ENCODE measurements at regions not wholly inside any gene's neighbourhood (a gene's known extent, or its start where the extent isn't known, plus 50 kb on each side); places are given as distances from the start of the nearest gene placed in this dataset.

DNA sequence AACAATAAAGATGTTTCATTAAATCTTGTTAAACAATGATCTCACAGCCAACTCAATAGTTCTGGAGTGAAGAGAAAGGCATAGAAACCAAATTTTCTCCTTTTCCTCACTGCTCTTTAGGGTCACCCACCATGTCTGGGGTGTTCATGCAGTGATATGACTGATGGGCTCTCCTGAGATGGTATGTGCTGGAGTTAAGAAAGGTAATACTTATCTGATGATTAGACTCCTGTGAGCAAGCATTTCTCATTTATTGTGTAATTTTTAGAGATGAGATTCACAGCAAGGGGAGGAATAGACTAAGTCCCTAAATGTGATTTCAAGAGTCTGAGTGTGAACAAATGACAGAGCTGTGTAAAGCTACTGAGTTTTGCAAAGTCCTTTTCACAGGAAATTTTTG, 1361.3 kb upstream of the CELF2 start:
- DNase-seq (ENCODE audit: low read depth in 2 of 3, low spot score in 1 of 3), result no peak

- no peak for DNase-seq (ENCODE audit: low read depth in 2 of 3, low spot score in 1 of 3)
Observed at GRCh38 chr10:9656996-9657395, 1360.7 kb upstream of the CELF2 start.

- no peak for DNase-seq (ENCODE audit: low read depth in 2 of 3, low spot score in 1 of 3)
Observed at GRCh38 chr10:9657530-9657929, 1360.1 kb upstream of the CELF2 start.

GRCh38 chr10:9668411-9668810, 1349.3 kb upstream of the CELF2 start:
- no peak for DNase-seq (ENCODE audit: low read depth in 2 of 3, low spot score in 1 of 3)

- no peak for DNase-seq (ENCODE audit: low read depth in 2 of 3, low spot score in 1 of 3)
Observed at GRCh38 chr10:9670911-9671310, 1346.8 kb upstream of the CELF2 start.

- DNase-seq (ENCODE audit: low read depth in 2 of 3, low spot score in 1 of 3), result no peak
Observed at GRCh38 chr10:9681655-9682054, 1336.0 kb upstream of the CELF2 start.

GRCh38 chr10:9682802-9683201, 1334.9 kb upstream of the CELF2 start:
- no peak for DNase-seq (ENCODE audit: low read depth in 2 of 3, low spot score in 1 of 3)

DNA sequence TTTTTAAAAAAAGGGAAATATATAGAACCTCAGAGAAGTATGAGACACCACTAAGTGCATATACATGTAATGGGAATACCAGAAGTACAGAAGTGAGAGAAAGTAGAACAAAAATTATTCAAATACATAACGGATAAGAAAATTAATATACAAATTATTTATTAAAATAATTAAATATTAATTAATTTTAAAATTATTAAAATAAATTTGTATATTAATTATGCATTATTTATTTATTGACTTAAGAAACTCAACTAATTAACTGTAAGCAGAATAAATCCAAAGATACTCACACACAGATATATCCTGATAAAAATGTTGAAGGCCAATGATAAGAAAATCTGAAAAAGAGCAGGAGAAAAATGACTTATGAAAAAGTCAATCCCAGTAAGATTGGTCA, 1333.5 kb upstream of the CELF2 start:
- DNase-seq (ENCODE audit: low read depth in 2 of 3, low spot score in 1 of 3), result no peak

GRCh38 chr10:9685596-9685995, 1332.1 kb upstream of the CELF2 start:
- no peak for DNase-seq (ENCODE audit: low read depth in 2 of 3, low spot score in 1 of 3)

- no peak for DNase-seq (ENCODE audit: low read depth in 2 of 3, low spot score in 1 of 3)
Observed at GRCh38 chr10:9688711-9689110, 1329.0 kb upstream of the CELF2 start.

DNA sequence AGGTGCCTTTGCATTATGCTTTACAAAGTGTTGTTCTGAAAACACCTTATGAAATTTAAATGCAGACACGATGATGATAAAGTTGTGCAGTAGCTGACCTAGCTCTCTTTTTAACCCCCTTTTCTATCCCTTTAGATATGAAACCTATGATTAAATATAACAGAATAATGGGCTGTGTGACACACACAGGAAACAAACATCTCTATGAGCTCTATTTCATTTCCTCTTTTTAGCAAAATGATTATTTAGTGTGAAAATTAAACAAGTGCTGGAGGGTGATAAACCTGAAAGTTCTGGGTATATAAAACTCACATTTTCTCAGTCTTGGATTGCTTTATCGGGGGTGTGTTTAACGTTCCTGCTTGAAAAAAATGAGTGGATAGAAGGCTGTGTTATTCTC, 1310.5 kb upstream of the CELF2 start:
- no peak for DNase-seq (ENCODE audit: low read depth in 2 of 3, low spot score in 1 of 3)

GRCh38 chr10:9709849-9710248, 1307.8 kb upstream of the CELF2 start:
- DNase-seq (ENCODE audit: low read depth in 2 of 3, low spot score in 1 of 3), result no peak

DNA sequence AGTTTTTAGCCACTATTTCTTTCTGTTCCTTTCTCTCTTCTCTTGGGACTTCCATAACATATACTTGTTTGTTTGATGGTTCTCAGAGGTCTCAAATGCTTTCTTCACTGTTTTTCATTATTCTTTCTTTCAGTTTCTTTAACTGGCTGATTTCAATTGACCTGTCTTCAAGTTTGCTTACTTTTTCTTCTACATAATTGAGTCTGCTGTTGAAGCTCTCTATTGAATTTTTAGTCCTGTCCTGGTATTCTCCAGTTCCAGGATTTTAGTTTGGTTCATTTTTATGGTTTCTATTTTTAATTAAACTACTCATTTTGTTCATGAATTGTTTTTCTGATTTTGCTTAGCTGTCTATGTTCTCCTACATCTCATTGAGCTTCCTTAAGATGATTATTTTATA, 1305.3 kb upstream of the CELF2 start:
- no peak for DNase-seq (ENCODE audit: low read depth in 2 of 3, low spot score in 1 of 3)

GRCh38 chr10:9719246-9719645, 1298.4 kb upstream of the CELF2 start:
- no peak for DNase-seq (ENCODE audit: low read depth in 2 of 3, low spot score in 1 of 3)

- DNase-seq (ENCODE audit: low read depth in 2 of 3, low spot score in 1 of 3), result no peak
Observed at GRCh38 chr10:9733766-9734165, 1283.9 kb upstream of the CELF2 start.

- no peak for DNase-seq (ENCODE audit: low read depth in 2 of 3, low spot score in 1 of 3)
Observed at GRCh38 chr10:9734218-9734617, 1283.5 kb upstream of the CELF2 start.

GRCh38 chr10:9735731-9736130, 1281.9 kb upstream of the CELF2 start:
- no peak for DNase-seq (ENCODE audit: low read depth in 2 of 3, low spot score in 1 of 3)

DNA sequence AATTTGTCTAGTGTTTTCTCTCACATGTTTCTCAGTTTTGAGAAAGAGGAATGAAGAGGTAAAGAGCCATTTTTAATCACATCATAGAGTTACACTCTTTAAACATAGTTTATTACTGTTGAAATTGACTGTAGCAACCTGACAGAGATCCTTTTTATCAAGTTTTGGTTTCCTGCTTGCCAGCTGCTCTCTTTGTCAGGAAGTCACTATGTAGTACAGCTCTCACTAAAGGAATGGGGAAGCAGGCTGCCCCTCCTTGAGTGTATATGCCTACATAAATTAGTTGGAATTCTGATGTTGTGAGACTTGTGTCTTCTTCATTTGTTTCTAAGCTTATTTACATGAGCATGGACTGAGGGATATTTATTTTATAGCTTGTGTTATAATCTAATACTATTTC, 1274.0 kb upstream of the CELF2 start:
- no peak for DNase-seq (ENCODE audit: low read depth in 2 of 3, low spot score in 1 of 3)

GRCh38 chr10:9745158-9745557, 1272.5 kb upstream of the CELF2 start:
- no peak for DNase-seq (ENCODE audit: low read depth in 2 of 3, low spot score in 1 of 3)

GRCh38 chr10:9757176-9757575, 1260.5 kb upstream of the CELF2 start:
- DNase-seq (ENCODE audit: low read depth in 2 of 3, low spot score in 1 of 3), result no peak

DNA sequence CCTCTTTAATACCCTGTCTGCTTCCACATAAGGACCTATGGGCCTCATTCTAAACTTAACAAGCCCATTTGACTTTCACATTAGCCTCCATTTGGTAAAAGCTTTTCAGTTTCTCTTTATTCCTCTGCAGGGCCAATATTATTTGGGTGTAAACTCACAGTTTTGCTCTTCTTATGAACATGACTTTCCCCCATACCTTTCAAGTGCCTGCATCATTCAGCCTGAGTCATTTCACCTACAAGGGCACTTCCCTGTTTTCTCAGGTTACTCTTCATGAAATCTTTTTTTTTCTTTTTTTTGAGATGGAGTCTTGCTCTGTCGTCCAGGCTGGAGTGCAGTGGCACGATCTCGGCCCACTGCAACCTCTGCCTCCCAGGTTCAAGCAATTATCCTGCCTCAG, 1258.1 kb upstream of the CELF2 start:
- no peak for DNase-seq (ENCODE audit: low read depth in 2 of 3, low spot score in 1 of 3)

GRCh38 chr10:9762966-9763656, 1254.6 kb upstream of the CELF2 start:
- DNase-seq (ENCODE audit: low read depth in 2 of 3, low spot score in 1 of 3), result no peak

DNA sequence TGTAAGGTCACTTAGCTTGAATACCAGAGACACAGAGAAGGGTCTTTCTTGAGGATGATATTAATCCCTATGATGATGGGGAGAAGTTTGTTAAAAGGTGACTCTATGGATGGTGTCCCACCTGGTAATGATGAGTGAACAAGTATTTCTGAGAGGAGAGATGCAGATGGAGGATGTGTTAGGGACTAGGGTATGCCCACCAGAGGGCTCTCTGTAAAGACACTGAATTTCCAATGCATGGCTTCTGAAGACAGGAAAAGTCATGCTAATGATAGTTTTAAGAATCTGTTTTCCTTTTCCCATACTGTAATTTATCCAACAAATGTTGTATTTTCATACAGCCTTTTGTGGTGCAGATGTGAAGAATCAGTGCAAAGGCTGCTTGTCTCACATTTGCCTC, 1250.9 kb upstream of the CELF2 start:
- no peak for DNase-seq (ENCODE audit: low read depth in 2 of 3, low spot score in 1 of 3)

DNA sequence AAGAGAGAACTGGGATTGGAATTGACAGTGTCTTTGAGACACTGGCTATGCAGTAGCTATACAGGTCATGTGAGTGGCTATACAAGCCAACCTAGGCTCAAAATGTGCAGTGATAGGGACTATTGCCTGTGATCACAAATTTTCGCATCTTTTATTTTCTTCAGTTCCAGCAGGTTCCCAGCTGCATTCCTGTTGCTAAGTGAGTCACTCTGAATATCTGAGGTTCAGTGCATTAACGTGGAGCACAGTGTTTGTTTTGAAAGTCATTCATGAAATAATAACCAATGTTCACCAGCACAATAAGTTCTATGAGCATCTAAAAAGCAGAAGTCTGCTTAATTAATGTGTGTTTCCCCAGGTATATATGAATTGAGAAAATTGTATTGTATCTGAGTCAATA, 1236.0 kb upstream of the CELF2 start:
- DNase-seq (ENCODE audit: low read depth in 2 of 3, low spot score in 1 of 3), result no peak

Measured in stimulated activated CD4-positive, alpha-beta T cell treated with anti-CD3 and anti-CD28 coated beads, Interleukin-12 subunit alpha, Interleukin-12 subunit beta, amount 100 ng/mL, for 48 hours (primary cell).